Ishikawa (cell line): ENCODE measurements at regions not wholly inside any gene's neighbourhood (a gene's known extent, or its start where the extent isn't known, plus 50 kb on each side); places are given as distances from the start of the nearest gene placed in this dataset.
A peak's percentile ranks its signal among the peaks of the same experiment; 100 is the strongest.

Experiments
- CEBPB ChIP-seq: IDR thresholded peaks from 2 replicates; pipeline ENCODE4 v1.6.1; 2012
- CREB1 ChIP-seq: IDR thresholded peaks from 2 replicates; pipeline ENCODE4 v1.6.1; 2012; ENCODE audit warnings: low read depth
- EGR1 ChIP-seq: IDR thresholded peaks from 2 replicates; pipeline ENCODE4 v1.6.1; 2012
- EP300 ChIP-seq: IDR thresholded peaks from 2 replicates; pipeline ENCODE4 v1.6.1; 2012; ENCODE audit warnings: borderline replicate concordance
- FOXM1 ChIP-seq: IDR thresholded peaks from 2 replicates; pipeline ENCODE4 v1.6.1; 2012; ENCODE audit warnings: low read depth, borderline replicate concordance
- NFIC ChIP-seq: IDR thresholded peaks from 2 replicates; pipeline ENCODE4 v1.6.1; 2012
- RAD21 ChIP-seq: IDR thresholded peaks from 2 replicates; pipeline ENCODE4 v1.6.1; 2012; ENCODE audit warnings: low read depth
- TAF1 ChIP-seq: IDR thresholded peaks from 2 replicates; pipeline ENCODE4 v1.6.1; 2012; ENCODE audit warnings: low read depth, mild to moderate bottlenecking
- TCF12 ChIP-seq: IDR thresholded peaks from 2 replicates; pipeline ENCODE4 v1.6.1; 2012; ENCODE audit warnings: low read depth
- TEAD4 ChIP-seq: IDR thresholded peaks from 2 replicates; pipeline ENCODE4 v1.6.1; 2012
- USF1 ChIP-seq: IDR thresholded peaks from 2 replicates; pipeline ENCODE4 v1.6.1; 2012
- YY1 ChIP-seq: IDR thresholded peaks from 2 replicates; pipeline ENCODE4 v1.6.1; 2012; ENCODE audit warnings: low read depth
- ZBTB7A ChIP-seq: IDR thresholded peaks from 2 replicates; pipeline ENCODE4 v1.6.1; 2012; ENCODE audit warnings: low read depth
- TF ChIP-seq, protein P1 (sequence below): IDR thresholded peaks from 2 replicates; pipeline ENCODE4 v1.6.1; 2012; ENCODE audit warnings: low read depth, mild to moderate bottlenecking
- TF ChIP-seq, protein P2 (sequence below): IDR thresholded peaks from 2 replicates; pipeline ENCODE4 v1.6.1; 2012

DNA sequence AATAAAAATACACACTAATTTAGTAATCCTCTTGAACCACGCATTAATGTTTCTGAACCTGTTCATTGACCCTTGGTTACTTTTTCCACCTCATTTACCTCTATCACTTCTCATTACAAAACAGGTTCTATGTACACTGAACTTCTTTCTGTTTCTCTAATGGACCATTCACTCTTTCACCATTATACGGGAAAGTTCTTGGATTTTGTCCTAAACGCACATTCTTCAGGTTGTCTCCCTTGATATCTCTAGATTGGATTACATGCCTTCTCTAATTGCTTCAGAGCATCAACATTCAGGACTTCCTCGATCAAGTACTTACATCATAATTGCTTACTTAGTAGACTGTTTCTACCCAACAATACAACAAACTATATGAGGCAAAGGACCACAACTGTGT, 359.4 kb upstream of the FSTL5 start:
- TF ChIP-seq, protein P1, sequence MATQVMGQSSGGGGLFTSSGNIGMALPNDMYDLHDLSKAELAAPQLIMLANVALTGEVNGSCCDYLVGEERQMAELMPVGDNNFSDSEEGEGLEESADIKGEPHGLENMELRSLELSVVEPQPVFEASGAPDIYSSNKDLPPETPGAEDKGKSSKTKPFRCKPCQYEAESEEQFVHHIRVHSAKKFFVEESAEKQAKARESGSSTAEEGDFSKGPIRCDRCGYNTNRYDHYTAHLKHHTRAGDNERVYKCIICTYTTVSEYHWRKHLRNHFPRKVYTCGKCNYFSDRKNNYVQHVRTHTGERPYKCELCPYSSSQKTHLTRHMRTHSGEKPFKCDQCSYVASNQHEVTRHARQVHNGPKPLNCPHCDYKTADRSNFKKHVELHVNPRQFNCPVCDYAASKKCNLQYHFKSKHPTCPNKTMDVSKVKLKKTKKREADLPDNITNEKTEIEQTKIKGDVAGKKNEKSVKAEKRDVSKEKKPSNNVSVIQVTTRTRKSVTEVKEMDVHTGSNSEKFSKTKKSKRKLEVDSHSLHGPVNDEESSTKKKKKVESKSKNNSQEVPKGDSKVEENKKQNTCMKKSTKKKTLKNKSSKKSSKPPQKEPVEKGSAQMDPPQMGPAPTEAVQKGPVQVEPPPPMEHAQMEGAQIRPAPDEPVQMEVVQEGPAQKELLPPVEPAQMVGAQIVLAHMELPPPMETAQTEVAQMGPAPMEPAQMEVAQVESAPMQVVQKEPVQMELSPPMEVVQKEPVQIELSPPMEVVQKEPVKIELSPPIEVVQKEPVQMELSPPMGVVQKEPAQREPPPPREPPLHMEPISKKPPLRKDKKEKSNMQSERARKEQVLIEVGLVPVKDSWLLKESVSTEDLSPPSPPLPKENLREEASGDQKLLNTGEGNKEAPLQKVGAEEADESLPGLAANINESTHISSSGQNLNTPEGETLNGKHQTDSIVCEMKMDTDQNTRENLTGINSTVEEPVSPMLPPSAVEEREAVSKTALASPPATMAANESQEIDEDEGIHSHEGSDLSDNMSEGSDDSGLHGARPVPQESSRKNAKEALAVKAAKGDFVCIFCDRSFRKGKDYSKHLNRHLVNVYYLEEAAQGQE: no peak
- TF ChIP-seq TEAD4 (0 out of 2 replicates have a peak, but pooled peaks have one; percentile 30), EP300 (0 out of 2 replicates have a peak, but pooled peaks have one; percentile 18), NFIC (0 out of 2 replicates have a peak, but pooled peaks have one; percentile 9), FOXM1 (no peak), TCF12 (no peak), CREB1 (no peak)

DNA sequence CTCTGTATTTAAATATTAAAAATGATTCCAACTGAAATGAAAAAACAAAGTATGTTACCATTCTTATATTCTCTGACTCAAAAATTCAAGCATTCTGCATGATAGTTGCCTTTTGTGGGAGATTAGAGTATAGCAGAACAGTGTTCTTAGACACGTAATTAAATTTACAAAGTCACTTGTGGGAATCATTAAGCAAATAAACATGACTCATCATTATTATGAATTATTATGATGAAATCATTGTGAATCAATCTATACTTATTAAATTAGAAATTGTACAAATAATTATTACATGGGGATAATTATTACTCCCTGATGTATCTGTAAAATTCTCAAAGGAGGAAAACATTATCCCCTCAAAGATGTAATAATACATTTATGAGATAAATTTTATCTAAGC, 358.9 kb upstream of the FSTL5 start:
- no peak for TF ChIP-seq EP300
- no peak for TF ChIP-seq ZBTB7A
- TF ChIP-seq TAF1: no peak
- TF ChIP-seq YY1: no peak
- no peak for TF ChIP-seq EGR1
- no peak for TF ChIP-seq USF1
- no peak for TF ChIP-seq NFIC
- TF ChIP-seq RAD21: no peak

GRCh38 chr4:162510937-162511336, 347.1 kb upstream of the FSTL5 start:
- TF ChIP-seq TAF1: no peak
- TF ChIP-seq EP300: no peak
- no peak for TF ChIP-seq ZBTB7A
- TF ChIP-seq TEAD4: no peak
- no peak for TF ChIP-seq EGR1
- no peak for TF ChIP-seq YY1
- TF ChIP-seq FOXM1: no peak
- no peak for TF ChIP-seq TCF12
- TF ChIP-seq CREB1: no peak
- TF ChIP-seq, protein P1: no peak
- no peak for TF ChIP-seq USF1

DNA sequence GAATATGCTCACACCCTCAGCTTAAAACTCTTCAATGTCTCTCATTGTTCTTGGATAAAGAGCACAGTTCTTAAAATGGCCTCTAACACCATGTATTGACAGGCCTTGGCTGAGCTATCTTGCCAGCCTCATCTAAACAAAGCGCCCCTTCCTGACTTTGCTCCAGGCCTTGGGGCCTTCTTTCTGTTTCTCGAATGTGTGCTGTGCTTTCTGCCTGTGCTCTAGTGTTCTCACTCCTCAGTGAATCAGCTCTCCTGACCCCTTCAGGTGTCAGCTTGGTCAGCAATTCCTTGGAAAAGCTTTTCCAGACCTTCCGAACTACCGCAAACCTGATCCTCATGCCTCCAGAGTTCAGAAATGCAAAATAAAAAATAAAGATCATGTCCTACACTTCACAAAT, 346.3 kb upstream of the FSTL5 start:
- TF ChIP-seq EGR1 (no peak), TCF12 (no peak), YY1 (no peak), ZBTB7A (no peak), CREB1 (no peak), TAF1 (no peak), USF1 (no peak), RAD21 (no peak), NFIC (no peak), CEBPB (no peak), EP300 (no peak), TEAD4 (no peak), FOXM1 (no peak)
- TF ChIP-seq, protein P2, sequence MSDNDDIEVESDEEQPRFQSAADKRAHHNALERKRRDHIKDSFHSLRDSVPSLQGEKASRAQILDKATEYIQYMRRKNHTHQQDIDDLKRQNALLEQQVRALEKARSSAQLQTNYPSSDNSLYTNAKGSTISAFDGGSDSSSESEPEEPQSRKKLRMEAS: no peak
- TF ChIP-seq, protein P1: no peak

DNA sequence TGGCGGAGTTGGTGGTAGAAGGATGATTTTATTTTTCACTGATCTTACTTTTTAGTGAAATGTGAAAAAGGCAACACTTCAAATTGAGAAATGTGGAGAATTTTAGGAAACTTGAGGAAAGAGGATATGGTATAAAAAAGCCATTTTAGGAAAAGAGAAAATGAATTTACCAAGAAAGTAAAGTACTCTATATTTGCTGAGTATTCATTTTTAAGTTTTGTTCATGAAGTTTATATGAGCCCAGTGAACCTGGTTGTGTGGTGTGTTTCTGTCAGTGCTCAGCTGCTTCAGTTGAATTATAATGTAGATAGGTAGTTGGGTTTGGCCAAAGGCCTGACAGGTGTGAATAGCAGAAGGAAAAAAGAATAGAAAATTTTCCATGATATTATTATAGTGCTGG, 345.5 kb upstream of the FSTL5 start:
- TF ChIP-seq, protein P2: no peak
- TF ChIP-seq ZBTB7A (no peak), YY1 (no peak), CEBPB (no peak), EP300 (no peak)
